Stimulated activated CD4-positive, alpha-beta T cell treated with anti-CD3 and anti-CD28 coated beads, Interleukin-2, amount 100 ng/mL, for 24 hours (primary cell): ENCODE measurements at regions not wholly inside any gene's neighbourhood (a gene's known extent, or its start where the extent isn't known, plus 50 kb on each side); places are given as distances from the start of the nearest gene placed in this dataset.
"Not testable (repeated sequence)": the region's sequence is repeated elsewhere in the genome, so short reads cannot be mapped to it uniquely, and the experiment has no call there.

Experiments used
- DNase-seq, 2 donors: peaks; one replicate each; pipeline ENCODE4 v3.0.0-alpha.2; 2020

DNA sequence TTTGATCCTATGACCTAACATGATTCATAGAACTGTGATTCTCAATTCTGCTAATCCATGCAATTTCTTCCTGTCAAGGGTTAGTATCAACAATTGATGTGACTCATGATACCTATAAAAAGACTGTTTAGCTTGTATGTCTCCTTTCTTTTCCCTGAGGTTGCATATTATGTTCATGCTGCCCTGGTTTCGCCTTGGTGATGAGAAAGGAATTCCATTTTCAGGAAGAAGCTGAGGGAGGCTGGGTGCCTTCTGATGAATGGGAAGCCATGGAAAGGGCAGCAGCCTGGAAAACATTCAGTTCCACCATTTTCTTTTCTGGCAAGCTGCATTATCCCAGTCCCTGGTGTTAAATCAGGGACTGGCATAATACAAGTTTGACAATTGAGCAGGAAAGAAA, 976.5 kb downstream of the RPA4 start:
- DNase-seq, result no peak

DNA sequence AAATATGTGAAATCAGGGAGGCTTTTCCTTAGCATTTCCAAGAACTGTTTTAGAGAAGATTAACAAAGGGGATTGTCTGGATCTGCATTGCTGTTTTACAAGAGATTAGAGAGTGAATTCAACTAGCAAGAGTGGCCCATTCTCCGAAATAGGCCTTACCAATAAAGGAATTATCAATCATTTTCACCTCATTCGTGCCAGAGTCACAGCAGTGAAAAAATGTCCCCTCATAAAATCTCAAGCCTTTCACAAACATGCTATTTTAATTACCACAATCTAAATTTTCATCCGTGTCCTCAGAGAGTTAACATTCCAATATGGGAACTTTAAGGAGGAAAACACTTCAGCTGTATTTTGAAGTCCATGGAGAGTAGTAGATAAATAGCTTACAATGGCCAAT, 979.6 kb downstream of the RPA4 start:
- DNase-seq, result no peak

DNA sequence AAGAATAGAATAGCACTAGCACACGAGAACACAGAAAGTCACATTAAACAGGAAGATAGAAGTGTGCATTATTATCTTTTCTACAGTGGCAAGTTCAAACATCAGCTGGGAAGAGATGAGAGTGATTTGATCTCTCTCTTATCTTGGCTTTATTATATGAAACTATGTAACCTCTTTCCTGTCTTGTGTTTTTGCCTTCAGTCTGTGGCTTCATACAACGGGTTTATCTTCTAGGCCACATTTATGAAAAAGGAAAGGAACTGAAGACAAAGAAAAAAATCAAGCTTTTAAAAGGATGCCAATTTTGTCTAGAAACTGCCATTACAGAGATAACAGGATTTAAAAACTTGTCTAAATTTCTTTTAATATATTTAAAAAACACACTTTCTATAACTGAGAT, 983.6 kb downstream of the RPA4 start:
- no peak for DNase-seq

DNA sequence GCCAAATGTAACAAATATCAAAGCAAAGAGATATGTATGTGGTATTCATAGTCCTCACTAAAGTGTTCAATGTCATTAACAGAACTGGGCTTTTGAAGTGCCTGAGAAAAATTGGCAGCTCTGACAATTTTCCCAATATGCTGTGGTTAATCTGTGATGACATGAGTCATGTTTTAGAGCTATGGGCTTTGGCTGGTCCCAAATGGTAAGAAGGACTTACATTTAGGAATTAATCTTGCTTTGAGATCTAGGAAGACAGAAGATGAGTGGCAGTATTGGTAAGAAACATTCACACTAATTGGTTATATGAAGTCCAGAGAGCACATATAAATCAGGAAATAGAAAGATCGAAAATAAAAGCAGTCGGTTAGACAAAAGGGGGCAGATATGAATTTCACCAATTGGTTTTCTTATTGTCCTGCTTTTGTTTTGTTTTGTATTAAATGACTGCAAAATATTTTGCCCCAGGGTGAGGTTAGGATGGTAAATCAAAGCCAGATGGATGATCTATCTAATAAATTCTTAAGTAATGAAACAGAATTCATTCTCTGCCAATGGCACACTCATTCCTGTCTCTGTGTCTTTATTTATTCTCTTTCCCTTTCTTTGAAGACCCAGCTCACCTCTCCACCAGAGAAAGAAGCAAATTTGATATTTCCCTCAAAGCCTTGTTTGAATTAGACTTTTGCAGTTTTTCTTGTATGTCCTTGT, 993.1 kb downstream of the RPA4 start:
- DNase-seq, result no peak

DNA sequence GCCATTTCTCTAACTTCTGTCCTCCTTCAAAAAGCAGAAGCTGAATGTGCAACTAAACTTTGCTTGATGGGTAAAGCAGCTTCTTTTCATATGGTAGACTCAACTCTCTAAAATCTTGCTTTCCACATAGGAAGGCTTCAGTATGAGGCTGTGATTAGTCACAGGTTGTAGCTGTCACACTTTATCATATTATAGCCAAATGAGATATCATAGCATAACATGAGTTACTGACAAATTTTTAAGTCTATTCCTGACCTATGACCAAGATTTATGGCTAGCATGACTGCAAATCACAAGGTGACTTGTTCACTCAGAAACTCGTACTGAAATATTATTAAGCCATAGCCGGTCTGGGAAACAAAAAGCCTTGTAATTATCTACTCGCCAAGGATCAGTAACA, 998.6 kb downstream of the RPA4 start:
- DNase-seq, result no peak

DNA sequence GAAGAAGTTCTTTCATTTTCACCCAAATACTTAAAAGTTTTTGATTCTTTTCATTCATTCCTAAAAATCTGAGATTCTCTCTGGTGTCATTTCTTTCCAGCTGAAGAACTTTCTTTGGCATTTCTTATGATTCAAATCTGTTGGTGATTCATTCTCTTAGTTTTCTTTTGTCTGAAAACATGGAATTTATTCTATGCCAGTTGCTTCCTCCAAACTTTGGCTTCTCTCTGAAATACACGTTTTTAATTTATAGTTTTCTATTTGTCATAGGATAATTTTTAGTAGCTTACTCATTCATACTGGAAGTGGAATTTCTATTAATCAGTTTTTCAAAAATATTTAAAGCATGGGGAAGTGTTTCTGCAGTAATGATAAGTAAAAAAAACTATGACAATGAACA, 1012.0 kb downstream of the RPA4 start:
- DNase-seq, result no peak

DNA sequence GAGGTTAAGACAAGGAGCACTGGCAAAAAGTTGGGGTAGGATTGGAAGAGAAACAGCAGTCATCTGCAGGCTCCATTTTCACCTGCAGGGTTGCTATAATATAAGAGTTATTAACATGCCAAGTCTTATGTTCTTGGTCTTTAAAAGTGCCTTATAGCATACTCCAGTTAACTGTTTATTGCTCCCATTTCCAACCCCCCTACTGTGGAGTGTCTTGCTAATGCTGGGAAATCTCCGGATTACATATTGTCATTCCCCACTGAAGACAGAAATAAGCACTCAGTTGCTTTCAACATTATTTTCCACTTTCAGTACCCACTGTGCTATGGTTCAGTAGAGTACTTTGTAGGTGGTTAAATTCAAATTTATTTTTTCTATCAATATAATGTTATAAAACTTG, 1014.3 kb downstream of the RPA4 start:
- DNase-seq, result no peak

DNA sequence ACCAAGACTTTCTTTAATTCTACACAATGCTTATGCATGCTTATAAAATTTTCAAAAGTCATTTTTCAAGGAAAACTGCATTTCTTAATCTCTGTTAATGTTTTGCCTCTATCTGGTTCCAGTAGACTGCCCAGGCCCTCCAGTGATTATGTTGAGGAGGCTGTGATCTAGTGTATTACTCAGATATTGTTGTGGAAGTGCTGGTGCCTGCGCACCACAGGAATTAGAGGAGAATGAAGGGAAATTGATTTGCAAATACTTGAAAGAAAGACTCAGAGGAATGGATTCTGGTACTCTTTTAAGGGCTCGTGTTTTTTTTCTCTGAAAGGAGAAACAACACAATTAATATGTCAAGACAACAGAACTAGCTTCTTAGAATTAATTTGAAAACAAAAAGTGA, 1015.1 kb downstream of the RPA4 start:
- no peak for DNase-seq

DNA sequence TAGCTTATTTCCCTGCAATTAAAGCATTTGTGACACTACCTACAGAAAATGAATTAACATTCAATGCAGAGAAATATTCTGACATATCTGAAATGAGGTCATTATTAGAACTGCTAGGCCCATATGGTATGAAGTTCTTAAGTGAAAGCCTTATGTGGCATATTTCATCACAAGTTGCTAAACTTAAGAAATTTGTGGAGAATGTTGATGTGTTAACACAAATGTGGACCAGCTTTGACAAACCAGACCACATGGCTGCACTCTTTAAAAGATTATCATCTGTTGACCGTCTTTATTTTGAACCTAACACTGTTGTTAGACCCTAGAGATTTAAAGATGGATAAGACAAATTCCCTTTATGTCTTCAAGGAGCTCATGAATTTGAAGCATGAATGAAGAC, 1024.1 kb downstream of the RPA4 start:
- no peak for DNase-seq

DNA sequence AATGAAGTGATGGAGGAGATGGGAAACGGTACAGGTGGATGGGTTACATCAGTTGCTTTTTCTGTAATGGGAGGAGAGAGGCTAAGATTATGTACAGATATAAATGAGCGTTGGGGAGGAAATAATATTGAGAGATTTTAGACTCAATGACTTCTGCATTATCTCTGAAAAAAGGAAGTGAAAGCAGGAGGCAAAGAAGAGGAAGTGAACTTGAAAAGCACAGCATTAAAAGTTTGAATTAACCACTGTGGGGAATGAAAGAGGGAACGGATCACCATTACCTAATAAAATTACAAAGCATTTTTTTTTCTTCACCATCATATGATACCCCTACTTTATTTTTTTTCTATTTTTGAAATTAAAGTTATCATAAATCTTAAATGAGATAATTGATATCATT, 1025.5 kb downstream of the RPA4 start:
- DNase-seq, result no peak

DNA sequence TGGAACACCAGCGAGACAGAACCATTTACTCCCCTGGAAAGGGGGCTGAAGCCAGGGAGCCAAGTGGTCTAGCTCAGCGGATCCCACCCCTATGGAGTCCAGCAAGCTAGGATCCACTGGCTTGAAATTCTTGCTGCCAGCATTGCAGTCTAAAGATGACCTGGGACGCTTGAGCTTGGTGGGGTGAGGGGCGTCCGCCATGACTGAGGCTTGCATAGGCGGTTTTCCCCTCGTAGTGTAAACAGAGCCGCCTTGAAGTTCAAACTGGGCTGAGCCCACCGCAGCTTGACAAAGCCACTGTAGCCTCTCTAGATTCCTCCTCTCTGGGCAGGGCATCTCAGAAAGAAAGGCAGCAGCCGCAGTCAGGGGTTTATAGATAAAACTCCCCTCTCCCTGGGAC, 1031.7 kb downstream of the RPA4 start:
- not testable (repeated sequence) for DNase-seq

DNA sequence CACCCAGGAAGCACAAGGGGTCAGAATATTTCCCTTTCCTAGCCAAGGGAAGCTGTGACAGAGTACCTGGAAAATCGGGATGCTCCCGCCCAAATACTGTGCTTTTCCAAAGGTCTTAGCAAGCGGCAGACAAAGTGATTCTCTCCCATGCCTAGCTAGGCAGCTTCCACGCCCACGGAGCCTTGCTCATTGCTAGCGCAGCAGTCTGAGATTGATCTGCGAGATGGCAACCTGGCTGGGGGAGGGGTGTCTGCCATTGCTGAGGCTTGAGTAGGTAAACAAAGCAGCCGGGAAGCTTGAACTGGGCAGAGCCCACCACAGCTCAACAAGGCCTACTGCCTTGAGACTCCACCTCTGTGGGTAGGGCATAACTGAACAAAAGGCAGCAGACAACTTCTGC, 1037.5 kb downstream of the RPA4 start:
- not testable (repeated sequence) for DNase-seq

DNA sequence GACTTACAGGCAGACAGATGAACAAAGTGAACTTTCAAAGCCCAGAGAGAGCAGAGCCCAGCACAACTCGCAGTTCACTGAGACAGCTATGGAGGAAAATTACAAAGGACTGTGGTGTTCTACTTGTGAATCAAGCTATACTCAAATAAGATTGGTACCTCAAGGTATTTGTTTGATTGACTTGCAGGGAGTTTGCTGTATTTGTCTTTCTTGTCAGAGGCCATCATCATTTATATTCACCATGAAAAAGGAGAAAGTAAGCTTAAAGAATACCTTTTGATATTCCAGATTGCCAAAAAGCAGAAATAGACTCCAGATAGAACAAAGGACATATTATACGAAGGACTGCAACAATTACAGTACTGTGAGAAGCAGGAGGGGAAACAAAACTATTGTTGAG, 1047.9 kb downstream of the RPA4 start:
- DNase-seq, result no peak

DNA sequence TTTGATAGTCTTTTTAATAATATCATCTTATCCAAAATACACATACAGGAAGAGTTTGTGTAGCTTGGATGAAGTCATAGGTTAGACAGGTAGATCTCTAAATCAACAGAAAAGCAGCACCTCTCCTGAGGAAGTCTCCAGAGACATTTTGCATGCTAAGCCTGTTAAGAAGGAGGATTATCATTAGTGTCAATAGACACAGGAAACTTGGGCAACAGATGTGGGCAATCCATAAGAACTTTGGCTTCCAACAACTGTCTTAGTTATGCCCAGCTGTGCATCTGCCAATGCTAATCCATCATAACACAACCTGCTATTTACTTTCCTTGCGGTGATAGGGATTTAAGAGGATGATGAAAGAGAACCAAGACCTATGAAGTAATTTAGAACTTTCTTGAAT, 1052.6 kb downstream of the RPA4 start:
- DNase-seq, result no peak

DNA sequence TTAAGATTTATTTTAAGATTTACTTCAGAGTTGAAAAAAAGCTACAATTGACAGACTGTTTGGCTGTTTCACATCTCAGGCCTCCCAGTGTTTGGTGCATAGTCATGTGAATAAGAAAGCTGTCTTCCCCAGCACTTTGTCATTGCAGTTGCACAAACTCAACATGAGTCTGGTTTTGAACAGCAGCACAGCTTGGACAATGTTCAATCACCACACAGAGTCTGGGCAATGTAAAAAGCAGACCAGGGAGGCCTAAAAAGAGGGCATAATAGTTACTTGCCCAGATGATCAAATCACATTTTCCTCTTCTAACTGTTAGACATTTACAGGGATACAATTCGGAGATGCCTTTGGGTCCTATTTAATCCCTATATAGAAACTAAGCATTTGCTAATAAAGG, 1055.0 kb downstream of the RPA4 start:
- no peak for DNase-seq

DNA sequence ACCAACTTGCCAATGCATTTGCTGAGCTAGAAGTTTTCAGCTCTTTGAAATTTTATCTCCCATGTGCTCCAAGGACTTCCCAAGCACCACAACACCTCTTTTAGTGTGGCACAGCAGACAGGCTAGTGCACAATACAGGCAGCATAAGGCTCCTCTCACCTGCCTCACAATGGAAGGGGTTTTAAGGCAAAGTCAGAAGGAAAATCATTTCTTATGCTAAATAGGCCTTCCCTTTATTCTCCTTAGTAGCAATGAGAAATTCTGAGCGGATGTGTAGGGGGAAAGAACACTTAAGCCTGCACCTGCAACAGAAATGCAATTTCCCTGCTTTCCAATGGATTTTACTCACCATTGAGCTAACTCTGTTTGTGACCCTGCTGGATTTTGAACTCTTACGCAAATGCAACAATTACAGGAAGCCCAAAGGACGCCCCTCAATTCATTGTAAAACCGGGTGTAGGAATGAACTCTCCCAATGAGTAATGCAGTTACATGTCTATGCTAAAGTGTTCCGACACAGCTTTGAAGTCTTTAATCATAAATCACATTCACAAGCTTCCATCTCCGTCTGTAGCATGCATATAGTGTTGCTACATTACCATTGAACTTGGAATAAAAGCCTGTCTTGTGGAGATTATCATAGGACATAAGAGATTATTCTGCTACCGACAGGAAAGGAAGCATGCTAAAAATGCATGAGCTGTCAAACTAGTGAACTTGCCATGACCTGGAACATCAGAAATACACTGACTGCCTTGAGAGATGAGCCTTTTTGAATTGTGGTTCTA, 1084.9 kb downstream of the RPA4 start:
- DNase-seq, result no peak

DNA sequence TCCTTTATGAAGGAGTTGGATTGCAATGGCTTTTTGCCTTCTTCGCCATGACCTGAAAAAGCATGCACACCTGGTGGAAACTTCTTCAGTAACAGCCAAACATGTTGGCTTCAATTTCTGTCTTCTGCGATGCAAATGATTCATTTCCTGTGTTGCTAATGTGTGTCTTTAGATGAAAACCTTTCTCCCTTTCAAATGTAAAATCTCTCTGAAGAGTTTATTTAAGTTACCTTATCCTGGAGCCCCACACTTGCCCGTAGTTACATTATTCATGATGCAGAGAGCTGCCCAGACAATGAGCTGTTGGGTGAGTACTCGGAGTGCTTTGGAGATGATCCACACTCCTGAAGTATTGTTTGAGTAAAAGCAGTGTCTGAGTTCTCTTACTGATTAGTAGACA, 1100.9 kb downstream of the RPA4 start:
- no peak for DNase-seq

DNA sequence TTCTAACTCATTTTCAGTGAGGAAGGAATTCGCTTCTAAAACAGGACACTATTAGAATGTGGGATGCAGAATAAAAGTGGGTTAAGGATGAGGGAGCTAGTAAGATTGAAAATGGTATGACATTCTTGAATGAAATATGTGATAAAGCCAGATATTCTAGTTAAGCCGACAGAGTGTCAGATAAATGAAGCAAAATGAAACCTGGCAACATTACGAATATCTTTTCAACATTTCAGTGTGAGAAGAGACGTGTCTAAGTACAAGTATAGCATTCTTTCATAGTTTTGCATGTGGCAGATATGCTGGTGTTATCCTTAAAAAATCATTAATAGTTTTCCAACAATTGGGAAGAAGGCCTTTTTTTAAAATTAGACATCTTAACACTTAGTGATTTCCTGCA, 1101.4 kb downstream of the RPA4 start:
- DNase-seq, result no peak

DNA sequence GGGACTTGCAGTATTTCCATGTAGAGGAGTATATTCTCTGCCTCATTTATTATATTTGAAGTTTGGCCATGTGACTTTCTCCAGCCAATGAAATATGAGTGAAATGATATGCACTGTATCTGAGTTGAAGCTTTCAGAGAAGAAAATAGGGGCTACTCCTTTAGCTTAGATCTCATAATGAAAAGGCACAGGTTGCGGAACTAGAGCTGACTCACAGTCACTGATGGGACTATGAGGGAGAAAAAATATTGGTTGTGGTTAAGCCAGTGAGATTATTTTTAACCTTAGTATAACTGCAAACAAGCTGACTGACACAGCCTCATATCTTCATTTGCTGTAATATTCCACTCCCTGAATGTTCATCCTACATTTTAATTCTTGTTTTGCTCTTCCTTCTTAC, 1104.3 kb downstream of the RPA4 start:
- no peak for DNase-seq

DNA sequence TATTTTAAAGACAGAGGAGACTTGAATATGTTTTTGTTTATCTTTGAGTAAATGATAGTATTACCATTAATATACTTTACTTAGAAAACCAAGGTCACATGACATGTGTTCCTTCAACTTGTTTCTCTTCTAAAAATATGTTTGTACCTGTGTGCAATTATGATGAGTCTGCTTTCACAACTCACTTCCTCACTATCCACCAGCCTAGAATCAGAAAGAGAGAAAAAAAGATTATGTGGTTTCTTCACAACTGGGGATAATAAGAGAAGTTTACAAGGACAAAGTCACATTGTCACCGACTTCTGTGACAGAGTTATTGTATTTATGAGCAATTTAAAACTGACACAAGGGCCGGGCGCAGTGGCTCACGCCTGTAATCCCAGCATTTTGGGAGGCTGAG, 1112.1 kb downstream of the RPA4 start:
- no peak for DNase-seq

DNA sequence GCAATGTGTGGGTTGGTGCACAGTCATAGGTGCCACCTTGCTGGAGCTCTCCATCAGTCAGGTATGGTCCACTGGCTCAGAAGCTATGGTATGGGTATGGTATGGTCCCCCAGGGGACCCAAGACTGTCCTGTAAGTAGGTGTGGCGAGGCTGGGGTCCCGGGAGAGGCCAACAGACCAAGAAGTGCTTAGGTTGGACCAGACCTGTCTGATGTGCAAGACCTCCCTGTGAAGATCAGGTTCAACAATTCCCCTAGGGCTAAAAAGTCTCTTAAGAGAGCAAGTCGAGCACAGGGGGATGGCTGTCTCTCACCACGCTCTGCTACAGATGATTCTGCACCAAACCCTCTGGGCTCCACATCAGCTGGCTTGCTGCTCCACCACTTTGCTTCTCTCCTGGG, 1145.0 kb downstream of the RPA4 start:
- DNase-seq, result no peak

DNA sequence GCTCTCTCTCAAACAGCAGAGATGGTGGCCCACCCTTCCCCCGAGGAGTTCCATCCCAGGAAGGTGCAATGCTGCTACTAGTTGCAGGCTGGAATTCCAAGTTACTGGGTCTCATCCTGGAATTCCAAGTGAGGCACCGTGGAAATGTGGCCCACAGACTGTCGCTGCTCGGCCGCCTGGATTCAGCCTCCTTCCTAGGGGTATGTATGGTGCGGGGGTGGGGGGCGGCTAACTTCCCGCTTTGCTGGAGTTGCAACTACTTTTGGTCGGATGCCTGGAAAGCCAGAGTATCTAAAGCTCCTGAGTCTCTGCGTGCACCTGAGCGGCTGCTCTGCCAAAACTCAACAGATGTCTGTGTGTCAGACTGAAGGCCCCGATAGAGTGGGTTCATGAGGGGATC, 1146.2 kb downstream of the RPA4 start:
- no peak for DNase-seq

DNA sequence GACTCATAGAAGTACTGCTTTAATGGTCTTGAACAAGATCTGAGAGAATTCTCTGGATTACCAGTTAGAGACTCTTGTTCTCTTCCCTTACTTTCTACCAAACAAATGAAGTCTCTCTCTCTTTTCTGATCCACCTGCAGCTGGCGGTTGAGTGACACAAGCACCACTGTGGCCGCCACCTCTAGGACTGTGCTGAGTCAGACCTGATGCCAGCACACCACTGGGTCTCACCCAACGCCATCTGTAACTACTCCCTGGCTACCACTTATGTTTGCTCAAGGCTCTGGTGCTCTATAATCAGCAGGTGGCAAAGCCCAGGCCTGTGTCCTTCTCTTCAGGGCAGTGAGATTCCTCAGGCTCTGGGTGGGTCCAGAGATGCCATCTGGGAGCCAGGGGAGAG, 1173.5 kb downstream of the RPA4 start:
- no peak for DNase-seq

DNA sequence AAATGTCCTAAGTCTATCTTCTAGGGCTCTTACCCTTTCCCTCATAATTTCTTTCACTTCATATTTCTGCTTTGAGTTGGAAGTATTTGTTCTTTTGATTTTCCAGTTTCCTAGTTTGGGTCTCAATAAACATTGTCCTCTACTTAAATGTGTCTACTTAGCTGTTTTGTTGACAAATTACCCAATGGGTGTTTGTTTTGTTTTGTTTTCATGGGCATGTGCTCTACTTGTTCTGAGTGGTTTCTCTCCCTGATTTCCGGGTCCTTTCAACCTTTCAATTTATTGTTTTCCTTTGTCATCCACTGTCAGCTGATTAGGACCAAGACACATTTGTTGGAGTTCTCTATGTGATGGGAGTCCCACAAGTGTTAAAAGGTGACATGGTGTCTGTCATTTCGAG, 1181.4 kb downstream of the RPA4 start:
- no peak for DNase-seq

DNA sequence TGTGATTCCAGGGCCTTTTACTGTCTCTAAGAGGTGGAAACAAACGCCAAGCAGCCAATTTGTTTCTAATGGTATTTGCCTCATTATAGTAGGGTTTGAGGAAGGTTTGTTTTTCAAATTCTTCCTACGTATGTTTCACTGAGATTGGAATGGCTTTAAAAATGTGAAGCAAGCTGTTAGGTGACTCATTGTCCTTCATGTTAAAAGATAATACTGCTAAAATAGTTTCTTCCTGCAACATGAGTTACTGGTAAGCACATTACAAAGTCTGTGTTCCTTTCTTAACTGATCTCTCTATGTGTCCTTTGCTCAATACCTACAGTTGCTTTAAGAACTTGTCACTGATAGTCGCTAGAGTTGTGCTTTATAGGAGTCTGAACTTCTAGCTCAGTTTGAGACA, 1183.9 kb downstream of the RPA4 start:
- no peak for DNase-seq
